DOHH2 (cell line): ENCODE measurements at regions not wholly inside any gene's neighbourhood (a gene's known extent, or its start where the extent isn't known, plus 50 kb on each side); places are given as distances from the start of the nearest gene placed in this dataset.

ENCODE experiments used
- CTCF ChIP-seq: fragments of 200-600 bp; sonication (generic); IDR thresholded peaks from one replicate; pipeline ENCODE4 v1.5.1; 2014; ENCODE audit warnings: antibody characterized with exemption, mild to moderate bottlenecking, low read depth, low read length; ENCODE audit not compliant: poor library complexity, severe bottlenecking
- EZH2phosphoT487 ChIP-seq: fragments of 200-600 bp; sonication (generic); IDR thresholded peaks from 2 replicates; pipeline ENCODE4 v1.6.1; 2017; ENCODE audit warnings: borderline replicate concordance, mild to moderate bottlenecking, antibody characterized with exemption, low read length, moderate library complexity, mixed read lengths

GRCh38 chr16:31705371-31705770, 168.2 kb upstream of the ZNF267 start:
- TF ChIP-seq CTCF (no peak), EZH2phosphoT487 (no peak)
